A549 (cell line): ENCODE measurements at regions not wholly inside any gene's neighbourhood (a gene's known extent, or its start where the extent isn't known, plus 50 kb on each side); places are given as distances from the start of the nearest gene placed in this dataset.

Experiments
- ATAC-seq, 2 experiments: fragments of 200-7000 bp in 1 of 2; fragments of >200 bp in 1 of 2; cut with Nextera tagmentation in 1 of 2; cut with Tn5 transposase in 1 of 2; 3 replicates each; pipeline versions ENCODE4 v1.8.0 to v1.9.1; 2018 to 2020; ENCODE audit warnings: mild to moderate bottlenecking in 1 of 2, moderate library complexity in 1 of 2
- CTCF ChIA-PET: fragments of 300-600 bp; sonication (Branson Sonifier 250); formaldehyde crosslinking; extraction: SDS; loops from one replicate; lab custom pipeline; 2021; ENCODE audit warnings: antibody characterized with exemption, inconsistent platforms; lab: Yijun Ruan, JAX
- POLR2A ChIA-PET: fragments of 350-600 bp; formaldehyde crosslinking; extraction: SDS; loops from one replicate; lab custom pipeline; 2021; ENCODE audit warnings: antibody characterized with exemption, inconsistent platforms; lab: Yijun Ruan, JAX
- DNase-seq, 2 experiments: peaks; one replicate each; pipeline versions ENCODE4 v3.0.0 to v3.0.0-alpha.2; 2011 to 2016; ENCODE audit warnings: low read depth in 1 of 2, low spot score in 1 of 2
- FAIRE-seq: peaks from 2 replicates; lab custom pipeline; 2011; peaks lifted over from hg19 to GRCh38; lab: Jason Lieb, UNC
- H3K27ac ChIP-seq, 2 experiments: fragments of >200 bp; sonication (Bioruptor Twin); formaldehyde crosslinking; 3 replicates each; pipeline ENCODE4 v1.5.1; 2016 to 2017
- H3K4me1 ChIP-seq: fragments of >200 bp; sonication (Bioruptor Twin); formaldehyde crosslinking; 3 replicates; pipeline ENCODE4 v1.6.1; 2016
- H3K4me2 ChIP-seq: fragments of >200 bp; sonication (Bioruptor Twin); formaldehyde crosslinking; 3 replicates; pipeline ENCODE4 v1.6.1; 2016
- H3K4me3 ChIP-seq: fragments of >200 bp; sonication (Bioruptor Twin); formaldehyde crosslinking; 3 replicates; pipeline ENCODE4 v1.5.1; 2016
- H3K9me3 ChIP-seq: fragments of >200 bp; sonication (Bioruptor Twin); formaldehyde crosslinking; 3 replicates; pipeline ENCODE4 v1.6.1; 2016
- ATOH8 ChIP-seq: fragments of 250-450 bp; sonication (Bioruptor Pico); IDR thresholded peaks from 2 replicates; pipeline ENCODE4 v1.5.0; 2020; ENCODE audit warnings: low read depth, mild to moderate bottlenecking, moderate library complexity
- BHLHE40 ChIP-seq: IDR thresholded peaks from 2 replicates; pipeline ENCODE4 v1.6.1; 2012; ENCODE audit warnings: low read depth, low read length, inconsistent platforms
- CBX2 ChIP-seq: fragments of 200-600 bp; sonication (generic); IDR thresholded peaks from 2 replicates; pipeline ENCODE4 v1.6.1; 2016; ENCODE audit warnings: low read depth, mild to moderate bottlenecking, borderline replicate concordance
- CBX8 ChIP-seq: fragments of 200-600 bp; sonication (generic); IDR thresholded peaks from 2 replicates; pipeline ENCODE4 v1.6.1; 2016
- CTCF ChIP-seq: fragments of >200 bp; sonication (Bioruptor Twin); formaldehyde crosslinking; IDR thresholded peaks from 3 replicates; pipeline ENCODE4 v1.5.1; 2016
- ELK1 ChIP-seq: fragments of 150-350 bp; IDR thresholded peaks from 2 replicates; pipeline ENCODE4 v1.6.1; 2014; ENCODE audit warnings: low read depth, mild to moderate bottlenecking, low read length
- FOXS1 ChIP-seq: fragments of 250-450 bp; sonication (Bioruptor Pico); IDR thresholded peaks from 2 replicates; pipeline ENCODE4 v1.5.0; 2020; ENCODE audit warnings: mild to moderate bottlenecking, moderate library complexity
- HES2 ChIP-seq: fragments of >200 bp; sonication (Bioruptor Twin); formaldehyde crosslinking; IDR thresholded peaks from 2 replicates; pipeline ENCODE4 v1.6.1; 2016
- HMGXB4 ChIP-seq: fragments of 250-450 bp; sonication (Bioruptor Pico); IDR thresholded peaks from 2 replicates; pipeline ENCODE4 v1.5.0; 2021; ENCODE audit warnings: mild to moderate bottlenecking, moderate library complexity, borderline replicate concordance
- HOXA7 ChIP-seq: fragments of 250-450 bp; sonication (Bioruptor Pico); IDR thresholded peaks from 2 replicates; pipeline ENCODE4 v1.5.0; 2020; ENCODE audit warnings: mild to moderate bottlenecking, moderate library complexity
- KDM1A ChIP-seq: fragments of 200-600 bp; sonication (generic); IDR thresholded peaks from 2 replicates; pipeline ENCODE4 v1.6.1; 2016; ENCODE audit warnings: low read depth, mild to moderate bottlenecking
- KDM5A ChIP-seq: fragments of 200-600 bp; sonication (generic); IDR thresholded peaks from 2 replicates; pipeline ENCODE4 v1.6.1; 2016; ENCODE audit warnings: antibody characterized with exemption, mild to moderate bottlenecking
- MAFK ChIP-seq: fragments of 450-650 bp; IDR thresholded peaks from 2 replicates; pipeline ENCODE4 v1.6.1; 2014; ENCODE audit not compliant: partially characterized antibody
- MAX ChIP-seq: IDR thresholded peaks from 2 replicates; pipeline ENCODE4 v1.6.1; 2012
- MAZ ChIP-seq: fragments of 150-350 bp; IDR thresholded peaks from 2 replicates; pipeline ENCODE4 v1.6.1; 2014; ENCODE audit warnings: antibody characterized with exemption, low read depth, low read length, borderline replicate concordance
- MYC ChIP-seq: IDR thresholded peaks from 2 replicates; pipeline ENCODE4 v1.6.1; 2012; ENCODE audit warnings: mild to moderate bottlenecking, inconsistent platforms, low read length, improper control_type of control experiment, borderline replicate concordance
- NFE2L2 ChIP-seq: fragments of 150-350 bp; conservative IDR thresholded peaks from 2 replicates; pipeline ENCODE4 v1.6.1; 2014; ENCODE audit warnings: low read length
- NPAS2 ChIP-seq: fragments of 250-450 bp; sonication (Bioruptor Pico); IDR thresholded peaks from 2 replicates; pipeline ENCODE4 v1.8.0; 2022; ENCODE audit warnings: mild to moderate bottlenecking, moderate library complexity, borderline replicate concordance
- NR3C1 ChIP-seq: fragments of >200 bp; sonication (Bioruptor Twin); formaldehyde crosslinking; IDR thresholded peaks from 3 replicates; pipeline ENCODE4 v1.6.1; 2017
- POLR2AphosphoS2 ChIP-seq: conservative IDR thresholded peaks from 2 replicates; pipeline ENCODE4 v1.6.1; 2012; ENCODE audit warnings: low read length, improper control_type of control experiment, inconsistent platforms
- RAD21 ChIP-seq, 2 experiments: fragments of >200 bp in 1 of 2; sonication (Bioruptor Twin) in 1 of 2; formaldehyde crosslinking in 1 of 2; IDR thresholded peaks in 1 of 2; conservative IDR thresholded peaks in 1 of 2; 2 replicates in 1 of 2; 3 replicates in 1 of 2; pipeline ENCODE4 v1.6.1; 2012 to 2018; ENCODE audit warnings: inconsistent platforms in 1 of 2
- RARB ChIP-seq: fragments of 250-450 bp; sonication (Bioruptor Pico); IDR thresholded peaks from 2 replicates; pipeline ENCODE4 v1.8.0; 2021; ENCODE audit warnings: mild to moderate bottlenecking, moderate library complexity
- TP53 ChIP-seq: fragments of 250-450 bp; sonication (Bioruptor Pico); IDR thresholded peaks from 2 replicates; pipeline ENCODE4 v1.5.0; 2021; ENCODE audit warnings: mild to moderate bottlenecking, moderate library complexity
- ZFP36 ChIP-seq: fragments of 450-650 bp; IDR thresholded peaks from 2 replicates; pipeline ENCODE4 v1.6.1; 2014; ENCODE audit warnings: borderline replicate concordance; ENCODE audit not compliant: partially characterized antibody
- ZNF302 ChIP-seq: fragments of 250-450 bp; sonication (Bioruptor Pico); IDR thresholded peaks from 2 replicates; pipeline ENCODE4 v1.9.0; 2021; ENCODE audit warnings: inconsistent platforms, mild to moderate bottlenecking, moderate library complexity
- WGBS: methylation state at CpG from one replicate; pipeline ENCODE4 v1.1.6; 2017; ENCODE audit errors: missing lambda C conversion rate; 5-methylcytosine and 5-hydroxymethylcytosine counted together

- no peaks in the 10 kb centered on the region for H3K4me1 ChIP-seq
- 38% methylated on average over 2 of the region's 2 CpGs for WGBS
- H3K9me3 ChIP-seq, result no peaks in the 10 kb centered on the region
- FAIRE-seq (no peak), ATAC-seq (no peak)
- H3K4me3 ChIP-seq, result no peak overlapping the region
- no peak overlapping the region for H3K27ac ChIP-seq
- no peak overlapping the region for H3K4me2 ChIP-seq
- ChIA-PET CTCF (no interaction called here), POLR2A (no interaction called here)
- no peak for TF ChIP-seq KDM5A
- TF ChIP-seq MAZ, result no peak
- TF ChIP-seq HES2, result no peak
- no peak for TF ChIP-seq FOXS1 (CRISPR knock-in tag)
- no peak for TF ChIP-seq BHLHE40
- TF ChIP-seq MAFK, result no peak
- no peak for TF ChIP-seq CTCF
- no peak for TF ChIP-seq POLR2AphosphoS2
- TF ChIP-seq RAD21 (conservative IDR thresholded peaks at IDR 0.05 in 1 of 2, IDR thresholded peaks at IDR 0.05 in 1 of 2), result no peak
- no peak for TF ChIP-seq NR3C1
- no peak for TF ChIP-seq ELK1
- TF ChIP-seq ZFP36, result no peak
- TF ChIP-seq RARB (CRISPR knock-in tag), result no peak
- no peak for TF ChIP-seq MAX
- no peak for TF ChIP-seq HOXA7 (CRISPR knock-in tag)
- no peak for TF ChIP-seq CBX8
- TF ChIP-seq ZNF302 (CRISPR knock-in tag), result no peak
- TF ChIP-seq TP53 (CRISPR knock-in tag), result no peak
- TF ChIP-seq, all 56 proteins: peak for 0
- no peak for DNase-seq
Measured at GRCh38 chr13:107912745-107913144, 302.6 kb downstream of the LIG4 start.

- no peak for TF ChIP-seq HMGXB4
- no peak for TF ChIP-seq MAX
- TF ChIP-seq MYC, result no peak
- no peak for TF ChIP-seq ELK1
- no peak for TF ChIP-seq ZNF302 (CRISPR knock-in tag)
- TF ChIP-seq TP53 (CRISPR knock-in tag), result no peak
- TF ChIP-seq CBX8, result no peak
- TF ChIP-seq KDM1A, result no peak
- no peak for TF ChIP-seq CBX2
- no peak for TF ChIP-seq MAFK
- no peak for TF ChIP-seq ATOH8
- TF ChIP-seq NPAS2 (CRISPR knock-in tag), result no peak
- TF ChIP-seq NFE2L2, result no peak
- no peaks in the 10 kb centered on the region for H3K9me3 ChIP-seq
- WGBS, result 29% methylated on average over 13 of the region's 14 CpGs
- CTCF ChIA-PET, result no interaction called here
- POLR2A ChIA-PET, result no interaction called here
- DNase-seq, result no peak
- H3K4me2 ChIP-seq, result no peak overlapping the region
- no peak for FAIRE-seq
- H3K27ac ChIP-seq, result no peak overlapping the region
- no peaks in the 10 kb centered on the region for H3K4me1 ChIP-seq
- no peak overlapping the region for H3K4me3 ChIP-seq
- no peak for ATAC-seq
Measured at GRCh38 chr13:107907065-107907805, 308.1 kb downstream of the LIG4 start.
